ENCODE measurements at regions not wholly inside any gene's neighbourhood (a gene's known extent, or its start where the extent isn't known, plus 50 kb on each side); places are given as distances from the start of the nearest gene placed in this dataset.

DNA sequence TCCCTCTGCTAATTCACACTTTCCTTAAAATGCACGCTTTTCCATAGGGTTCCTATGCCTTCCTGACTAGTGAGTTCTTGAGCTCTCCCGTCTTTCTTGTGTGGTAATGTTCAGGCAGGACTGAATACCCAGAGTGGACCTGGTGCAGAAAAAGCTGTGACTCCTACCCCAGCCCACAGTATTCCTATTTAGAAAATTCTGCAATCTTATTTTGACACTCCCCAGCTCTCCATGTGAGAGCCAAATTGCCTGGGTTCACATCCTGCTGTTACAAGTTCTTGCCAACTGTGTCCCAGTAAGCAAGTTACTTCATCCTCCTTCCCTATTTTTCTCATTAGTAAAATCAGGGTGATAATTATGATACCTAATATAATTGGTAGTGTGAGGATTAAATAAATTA is 290.8 kb upstream of the SLCO3A1 start:
- no peak for DNase-seq

DNA sequence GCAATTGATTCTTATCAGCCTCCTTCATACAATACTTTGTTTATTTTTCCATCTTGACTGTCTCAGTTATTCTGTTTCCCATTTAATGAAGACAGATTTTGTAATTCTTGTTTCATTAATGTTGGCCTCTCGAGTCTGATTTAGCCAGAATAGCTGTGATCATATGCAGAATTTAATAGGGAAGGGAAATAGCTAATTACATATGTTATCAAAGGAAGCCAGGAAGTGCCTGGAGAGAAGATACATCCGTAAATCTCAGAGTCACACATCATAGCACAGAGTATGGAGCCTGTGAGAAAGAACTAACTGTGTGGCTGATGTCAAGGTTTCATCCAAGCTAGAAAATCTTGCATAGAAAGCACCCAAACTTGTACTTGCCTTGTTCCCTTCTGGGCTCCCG is 288.9 kb upstream of the SLCO3A1 start:
- no peak for DNase-seq

DNA sequence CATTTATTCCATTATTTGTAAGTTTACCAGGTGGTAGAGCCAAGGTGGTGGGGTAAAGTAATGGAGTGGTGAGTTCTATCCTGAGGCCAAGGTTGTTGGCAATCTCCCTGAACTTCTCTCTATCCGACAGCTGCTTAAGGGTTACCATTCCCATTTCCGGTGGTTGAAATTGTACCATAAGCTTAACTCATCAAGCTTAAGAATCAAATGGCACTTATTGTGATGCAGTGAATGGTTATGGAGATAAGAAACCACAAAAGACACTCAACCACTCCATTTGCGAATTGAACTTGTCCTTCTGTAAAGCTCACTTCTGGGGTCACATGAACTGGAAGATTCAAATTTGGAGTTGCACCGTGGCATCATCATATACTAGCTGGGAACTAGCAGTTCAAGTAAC is 287.4 kb upstream of the SLCO3A1 start:
- DNase-seq = no peak

DNA sequence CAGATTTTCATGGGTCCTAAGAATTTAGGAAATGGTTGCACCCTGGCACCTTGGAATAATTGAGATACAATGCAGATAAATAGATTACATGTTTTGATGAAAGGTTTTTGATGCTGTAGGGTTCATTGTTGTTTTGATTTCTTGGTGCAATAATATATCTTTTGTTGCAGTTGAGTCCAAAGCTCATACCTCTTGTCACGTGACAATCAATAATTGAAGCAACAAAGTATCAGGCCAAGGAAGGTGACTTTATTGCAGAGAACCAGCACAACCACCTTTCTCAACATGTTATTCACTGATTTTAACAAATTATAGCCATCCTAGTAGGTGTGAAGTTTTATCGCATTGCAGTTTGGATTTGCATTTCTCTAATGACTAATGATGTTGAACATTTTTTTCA is 285.5 kb upstream of the SLCO3A1 start:
- no peak for DNase-seq

DNA sequence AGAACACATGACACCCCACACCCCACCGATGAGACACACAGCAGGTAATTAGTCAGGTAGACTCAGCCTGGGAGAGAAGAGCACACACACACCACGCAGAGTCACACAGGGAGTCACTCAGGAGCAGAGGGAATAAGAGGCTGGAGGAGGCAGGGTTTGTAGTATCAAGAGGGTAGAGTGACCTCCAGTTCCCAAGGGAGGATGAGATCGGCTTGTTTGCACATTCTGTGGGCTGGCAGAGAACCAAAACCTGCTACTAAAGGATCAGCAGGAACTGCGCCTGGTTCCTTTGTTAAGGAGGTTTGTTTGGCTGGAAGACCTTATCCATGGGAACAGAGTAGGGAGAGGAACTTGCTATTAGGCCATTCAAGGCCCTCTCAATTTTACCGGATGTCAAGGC is 281.4 kb upstream of the SLCO3A1 start:
- no peak for DNase-seq

DNA sequence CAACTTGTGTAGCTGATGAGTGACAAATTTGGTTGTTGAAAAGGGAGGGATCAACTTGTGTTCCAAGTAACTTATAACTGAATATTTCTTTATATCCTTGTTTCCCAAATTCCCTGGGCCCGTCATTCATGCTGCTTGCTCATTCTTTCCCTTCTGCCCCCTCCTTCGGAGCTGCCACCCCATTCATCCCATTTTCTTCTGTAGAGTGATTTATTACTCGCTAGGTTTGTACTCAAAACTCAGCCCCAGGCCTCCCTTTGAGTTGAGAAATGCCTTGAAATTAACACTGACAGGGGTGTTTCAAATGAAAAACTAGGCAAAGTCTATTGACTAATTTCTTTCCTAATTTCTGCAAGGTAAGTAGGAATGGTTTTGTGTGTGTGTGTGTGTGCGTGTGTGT is 277.4 kb upstream of the SLCO3A1 start:
- DNase-seq = no peak

DNA sequence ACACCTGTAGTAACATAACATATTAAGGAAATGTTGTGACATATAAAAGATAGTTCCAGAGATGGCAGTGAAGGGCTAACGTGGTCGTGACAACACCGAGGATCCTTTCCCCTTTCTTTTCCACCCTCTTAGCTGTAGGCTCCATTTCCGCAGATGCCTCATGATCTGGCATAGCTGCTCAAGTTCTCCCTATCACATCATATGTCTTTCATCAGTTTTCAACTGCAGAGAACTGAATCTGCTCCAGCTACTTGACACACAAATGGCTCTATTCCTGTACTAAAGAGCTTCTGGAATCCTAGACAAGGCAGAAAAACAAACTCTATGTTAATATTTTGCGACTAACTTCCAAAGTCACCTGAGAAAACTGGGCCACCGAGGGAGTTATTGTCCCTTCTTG is 275.0 kb upstream of the SLCO3A1 start:
- DNase-seq = no peak

DNA sequence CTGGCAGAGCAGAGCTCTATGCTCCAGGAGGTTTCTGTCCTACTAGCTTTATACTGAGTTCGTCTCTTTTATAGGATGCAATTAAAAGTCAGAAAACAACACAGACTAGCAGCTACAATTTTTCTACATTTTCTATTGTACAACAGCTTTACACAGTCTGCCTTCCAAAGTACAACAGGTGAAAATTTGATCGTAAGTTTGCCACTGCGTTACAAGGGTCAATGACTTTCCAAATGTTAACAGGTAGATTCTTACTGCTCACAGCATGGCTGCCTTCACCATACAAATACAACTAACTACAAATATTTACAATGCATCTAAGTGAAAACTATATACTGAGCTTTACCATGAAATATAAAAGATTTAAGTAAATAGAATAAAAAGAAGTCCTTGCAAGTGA is 268.6 kb upstream of the SLCO3A1 start:
- no peak for DNase-seq

DNA sequence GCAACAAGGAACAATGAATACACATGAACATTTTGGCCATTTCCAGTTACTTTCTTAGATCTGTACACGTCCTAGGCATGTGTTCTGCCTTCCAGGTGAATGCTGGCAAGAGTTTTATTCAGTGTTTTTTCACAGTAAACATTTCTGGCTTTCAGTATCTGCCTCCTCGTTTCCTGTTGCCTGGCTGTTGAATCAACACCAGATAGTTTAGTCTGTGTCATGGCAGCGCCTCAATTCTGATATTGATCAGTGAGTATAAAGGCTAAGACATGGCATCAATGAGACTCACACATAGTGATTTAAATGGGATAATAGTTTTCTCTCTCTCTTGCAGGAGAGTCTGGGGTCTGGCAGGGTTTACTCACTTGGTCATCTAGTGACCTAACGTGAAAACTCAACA is 266.9 kb upstream of the SLCO3A1 start:
- DNase-seq = no peak

DNA sequence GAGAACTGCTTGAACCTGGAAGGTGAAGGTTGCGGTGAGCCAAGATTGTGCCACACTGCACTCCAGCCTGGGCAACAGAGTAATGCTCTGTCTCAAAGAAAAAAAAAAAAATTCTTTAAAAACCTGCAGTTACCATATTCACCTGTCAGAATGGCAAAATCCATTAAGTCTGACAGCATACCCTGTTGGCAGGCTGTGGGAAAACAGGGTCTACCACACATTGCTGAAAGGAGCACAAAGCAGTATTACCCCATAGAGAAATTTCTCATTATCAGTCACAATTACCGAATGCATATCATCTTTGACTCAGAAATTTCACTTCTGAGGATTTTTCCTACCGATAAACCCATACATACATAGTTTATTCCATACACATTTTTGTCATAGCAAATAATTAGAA is 264.1 kb upstream of the SLCO3A1 start:
- DNase-seq = no peak

DNA sequence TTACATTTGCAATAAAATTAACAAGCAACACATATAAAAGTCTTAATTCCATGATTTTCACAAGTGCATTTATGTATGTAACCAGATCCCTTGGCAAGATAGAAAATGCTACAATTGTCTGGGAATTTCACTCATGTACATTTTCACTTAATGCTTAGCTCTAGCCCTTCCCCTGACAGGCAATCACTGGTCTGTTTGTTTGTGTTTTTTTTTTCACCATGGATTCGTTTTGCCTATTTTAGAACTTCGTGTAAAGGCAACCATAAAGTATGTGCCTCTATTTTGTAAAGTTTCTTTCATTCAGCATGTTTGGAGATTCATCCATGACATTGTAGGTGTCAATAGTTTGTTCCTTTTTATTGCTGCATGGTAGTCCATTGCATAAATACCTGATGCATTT is 260.9 kb upstream of the SLCO3A1 start:
- no peak for DNase-seq

DNA sequence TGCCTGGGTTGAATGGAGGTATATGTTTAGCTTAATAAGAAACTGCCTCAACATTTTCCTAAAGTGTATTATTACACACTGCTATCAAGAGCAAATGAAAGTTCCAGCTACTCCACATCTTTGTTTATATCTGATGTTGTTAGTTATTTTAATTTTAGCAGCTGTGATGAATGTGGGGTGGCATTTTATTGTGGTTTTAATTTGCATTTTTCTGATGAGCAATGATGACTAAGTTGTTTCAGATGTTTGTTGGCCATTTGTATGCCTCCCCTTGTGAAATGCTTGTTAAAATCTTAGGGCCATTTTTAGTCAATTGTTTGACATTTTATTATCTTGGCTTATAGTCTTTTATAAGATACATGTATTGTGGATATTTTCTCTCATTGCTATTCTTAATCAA is 260.4 kb upstream of the SLCO3A1 start:
- no peak for DNase-seq

DNA sequence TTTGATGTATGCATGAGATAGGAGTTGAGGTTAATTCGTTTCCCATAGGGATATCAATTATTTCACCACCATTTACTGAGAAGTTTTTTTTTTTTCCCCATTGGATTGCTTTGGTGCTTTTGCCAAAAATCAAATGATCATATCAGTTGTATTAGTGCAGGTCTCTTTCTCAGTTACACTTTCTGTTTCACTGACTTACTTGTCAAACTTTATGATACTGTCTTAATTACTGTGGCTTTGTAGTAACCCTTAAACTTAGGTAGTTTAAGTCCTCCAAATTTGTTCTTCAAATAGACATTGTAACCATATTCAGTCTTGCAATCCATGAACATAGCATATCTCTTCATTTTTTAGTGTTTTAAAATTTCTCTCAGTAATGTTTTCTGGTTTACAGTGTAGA is 259.9 kb upstream of the SLCO3A1 start:
- no peak for DNase-seq

DNA sequence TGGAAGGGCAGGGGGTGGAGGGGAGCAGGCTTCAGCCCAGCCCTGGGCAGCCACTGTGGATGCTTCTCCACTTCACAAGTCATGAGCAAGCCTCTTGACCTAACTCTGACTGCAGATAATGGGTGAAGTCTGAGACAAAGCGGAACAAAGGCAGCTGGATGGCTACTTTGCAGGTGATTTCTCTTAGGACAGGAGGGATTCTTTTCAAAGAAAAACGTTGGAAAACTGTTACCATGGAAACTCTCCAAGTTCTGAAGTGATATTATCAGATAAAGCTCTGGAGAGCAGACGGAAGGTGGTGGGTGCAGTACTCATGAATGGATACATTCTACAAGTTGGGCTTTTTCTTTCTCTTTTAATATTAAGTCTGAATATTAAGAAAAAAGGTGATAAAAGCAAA is 254.2 kb upstream of the SLCO3A1 start:
- DNase-seq = no peak

DNA sequence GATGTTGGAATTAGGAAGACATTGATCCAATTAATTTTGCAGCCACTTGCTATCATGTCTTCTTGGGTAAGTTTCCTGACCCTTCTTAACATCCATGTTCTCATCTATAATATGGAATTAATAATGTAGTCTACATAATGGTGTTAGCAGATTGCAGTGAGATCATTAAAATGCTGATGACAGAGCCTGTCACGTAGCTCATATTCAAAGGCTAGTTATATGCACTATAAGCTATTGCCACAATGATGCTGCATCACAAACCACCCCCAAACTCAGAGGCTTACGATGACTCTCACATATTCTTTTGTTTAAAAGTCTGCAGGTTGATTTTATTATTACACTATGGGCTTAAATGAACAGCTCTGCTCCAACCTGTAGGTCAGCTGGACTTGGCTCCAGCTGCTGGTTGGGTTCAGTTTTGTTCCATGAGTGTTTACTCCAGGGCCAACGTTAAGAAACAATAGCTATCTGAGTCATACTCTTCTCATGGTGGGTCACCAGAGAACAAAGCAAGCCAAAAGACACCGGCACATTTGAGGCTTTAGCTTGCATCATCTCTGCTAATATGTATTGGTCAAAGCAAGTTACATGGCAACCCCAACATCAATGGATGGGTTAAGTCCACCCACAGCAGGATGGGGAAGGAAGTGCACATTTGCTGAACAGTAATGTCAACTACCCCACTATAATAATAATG is 250.0 kb upstream of the SLCO3A1 start:
- DNase-seq = no peak

DNA sequence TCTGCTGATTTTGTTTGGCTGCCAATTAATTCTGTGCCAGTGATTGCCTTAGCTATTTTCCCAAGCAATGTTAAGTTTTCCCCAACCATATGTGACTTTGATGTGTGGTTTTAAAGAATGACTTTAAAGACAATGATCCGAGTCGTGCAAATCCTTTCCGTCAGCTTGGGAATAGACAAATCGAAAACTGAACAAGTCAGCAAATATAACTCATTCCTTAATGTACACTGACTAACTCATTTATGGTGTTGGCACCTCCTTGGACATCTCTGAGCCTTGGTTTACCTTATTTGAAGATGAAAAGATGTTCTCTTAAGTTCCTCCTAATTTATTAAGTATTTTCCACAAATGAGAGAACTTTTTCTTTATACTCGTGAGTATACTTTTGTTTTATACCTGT is 249.4 kb upstream of the SLCO3A1 start:
- no peak for DNase-seq

DNA sequence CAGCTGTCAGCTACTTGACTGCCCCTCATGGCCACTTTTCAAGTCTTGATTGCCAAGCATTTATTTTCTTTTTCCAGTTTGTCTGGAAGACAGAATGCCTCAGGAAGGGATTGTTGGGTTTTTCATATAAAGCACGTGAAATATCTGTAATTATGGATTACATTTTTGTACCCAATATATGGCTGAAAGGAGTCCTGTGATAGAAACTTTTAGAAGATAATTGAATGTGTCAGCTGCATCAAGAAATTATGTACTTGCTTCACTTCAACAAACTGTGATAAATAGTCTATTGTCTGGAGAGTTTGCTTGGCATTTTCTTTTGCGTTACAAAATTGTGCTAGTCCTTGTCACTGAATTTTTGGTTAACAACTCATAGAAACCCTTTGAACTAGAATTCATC is 247.9 kb upstream of the SLCO3A1 start:
- no peak for DNase-seq

DNA sequence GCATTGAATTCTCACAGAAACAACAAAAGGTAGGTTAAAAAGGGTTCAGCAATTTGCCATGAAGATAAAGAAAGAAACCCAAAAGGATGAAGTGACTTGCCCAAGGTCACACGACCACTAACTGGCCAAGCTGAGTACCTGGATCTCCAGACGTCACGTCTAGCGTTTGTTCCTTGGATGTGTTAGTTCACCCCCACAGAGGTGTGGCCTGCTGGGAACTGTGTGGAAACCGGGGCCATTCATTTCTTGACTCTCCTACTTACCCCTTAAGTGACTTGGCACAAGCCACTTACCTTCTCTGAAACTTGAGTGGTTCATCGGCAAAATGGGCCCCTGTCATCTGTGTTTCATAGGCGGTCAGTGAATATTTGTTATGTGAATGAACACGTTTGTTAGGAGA is 244.3 kb upstream of the SLCO3A1 start:
- no peak for DNase-seq

DNA sequence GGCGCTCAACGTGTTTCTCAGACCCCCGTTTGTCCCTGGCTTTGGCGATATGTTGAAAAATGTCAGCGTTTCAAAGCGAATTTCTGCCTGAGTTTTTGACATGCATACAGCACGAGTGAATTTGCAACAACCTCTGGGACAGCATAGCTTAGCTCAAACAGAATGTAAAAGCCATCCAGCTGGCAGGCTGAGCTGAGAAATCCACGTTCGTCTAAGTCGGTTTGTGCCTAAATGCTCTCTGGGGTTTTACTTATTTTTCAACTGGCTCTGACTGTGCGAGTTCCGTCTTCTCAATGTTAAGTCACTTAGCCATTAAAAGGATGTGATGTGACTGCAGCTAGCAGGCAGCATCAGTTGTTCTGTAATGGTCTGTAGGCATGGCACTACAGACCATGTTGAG is 243.5 kb upstream of the SLCO3A1 start:
- no peak for DNase-seq

DNA sequence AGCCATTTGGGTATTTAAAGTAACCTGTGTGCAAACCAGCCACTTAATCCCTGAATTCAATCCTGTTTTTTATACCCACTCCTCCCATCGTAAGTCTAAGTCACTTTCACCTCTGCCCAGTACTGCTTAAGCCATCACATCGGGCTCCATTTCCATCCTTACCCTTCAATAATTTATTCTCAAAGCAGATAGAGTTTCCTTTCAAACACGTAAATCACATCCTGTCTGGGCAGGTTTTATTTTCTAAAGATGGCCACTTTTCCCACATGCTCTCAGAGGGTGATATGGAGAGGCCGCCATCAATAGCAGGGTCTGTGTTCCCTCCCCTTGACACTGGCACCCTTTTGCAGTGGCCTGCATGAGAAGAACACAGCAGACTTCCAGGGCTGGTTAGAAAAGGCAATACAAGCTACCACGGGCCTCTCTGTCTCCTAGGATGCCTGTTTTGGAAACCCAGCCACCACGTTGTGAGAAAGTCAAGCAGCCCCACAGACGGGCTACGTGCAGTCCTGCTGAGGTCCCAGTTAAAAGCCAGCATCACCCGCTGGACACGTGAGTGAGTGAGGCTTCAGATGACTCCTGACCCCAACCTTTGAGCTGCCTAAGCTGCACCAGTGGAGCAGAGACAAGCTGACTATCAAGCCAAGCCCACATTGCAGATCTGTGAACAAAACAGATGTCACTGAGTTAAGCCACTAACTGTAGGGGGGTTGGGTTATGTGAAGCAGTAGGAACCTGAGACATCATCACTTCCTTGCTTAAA is 241.8 kb upstream of the SLCO3A1 start:
- no peak for DNase-seq

DNA sequence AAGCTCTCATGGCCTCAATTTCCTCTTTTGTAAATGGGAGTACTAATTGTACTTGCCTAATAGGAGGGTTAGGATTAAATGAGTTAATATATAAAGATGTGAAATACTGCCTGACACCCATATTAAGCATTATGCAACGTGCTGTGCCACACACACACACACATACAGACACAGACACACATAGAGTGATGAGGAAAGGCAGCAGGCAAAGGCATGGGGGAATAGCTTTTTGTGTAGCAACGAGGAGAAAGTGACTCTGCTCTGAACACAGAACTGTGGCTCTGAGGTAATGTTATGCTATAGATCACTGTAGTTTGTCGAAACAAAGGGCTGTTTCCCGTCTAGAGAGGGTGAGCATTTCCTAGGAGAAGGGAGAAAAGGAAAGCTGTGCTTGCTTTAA is 233.3 kb upstream of the SLCO3A1 start:
- no peak for DNase-seq

DNA sequence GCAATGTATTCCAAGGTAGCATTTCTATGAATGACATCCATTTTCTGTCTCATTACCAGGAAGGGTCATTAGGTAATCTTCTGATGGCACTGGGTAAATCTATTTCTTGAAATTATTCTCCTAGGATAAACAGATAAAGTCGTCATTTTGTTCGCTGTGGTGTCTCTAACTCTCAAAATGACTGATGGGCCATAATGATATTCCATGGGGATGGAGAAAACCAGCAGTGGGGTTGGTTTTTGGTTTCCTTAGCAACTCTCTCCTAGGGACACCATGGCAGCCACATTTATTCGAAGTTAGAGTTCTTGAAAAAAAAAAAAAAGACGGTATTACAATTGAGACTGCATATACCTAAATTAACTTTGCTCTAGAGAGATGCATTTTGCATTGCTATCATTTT is 231.3 kb upstream of the SLCO3A1 start:
- DNase-seq = no peak

DNA sequence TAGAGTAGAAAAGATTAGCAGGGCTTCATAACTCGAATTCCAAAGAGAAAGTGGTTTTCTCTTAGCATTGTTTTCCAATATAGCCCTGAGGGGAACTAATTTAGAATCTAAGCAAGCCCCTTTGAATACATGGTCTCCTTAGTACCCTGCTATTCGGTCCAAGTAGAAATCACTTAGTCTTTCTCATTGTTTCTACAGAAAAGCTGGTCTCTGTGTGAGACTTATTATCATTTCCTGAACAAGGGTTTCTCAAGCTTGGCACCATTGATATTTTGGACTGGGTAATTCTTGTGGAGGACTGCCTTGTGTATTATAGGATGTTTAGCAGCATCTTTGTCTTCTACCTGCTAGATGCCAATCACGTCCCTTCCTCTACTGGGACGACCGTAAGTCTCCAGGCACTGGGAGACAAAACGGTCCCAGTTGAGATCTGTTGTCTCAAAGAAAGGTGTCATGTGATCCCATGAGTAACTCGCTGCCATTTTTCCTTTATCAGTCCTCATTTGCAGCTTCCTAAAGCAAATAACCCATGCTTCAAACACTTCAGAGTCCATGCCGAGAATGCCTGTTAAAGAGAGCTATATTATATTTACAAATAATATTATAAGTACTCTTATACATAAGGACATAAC is 230.7 kb upstream of the SLCO3A1 start:
- no peak for DNase-seq

DNA sequence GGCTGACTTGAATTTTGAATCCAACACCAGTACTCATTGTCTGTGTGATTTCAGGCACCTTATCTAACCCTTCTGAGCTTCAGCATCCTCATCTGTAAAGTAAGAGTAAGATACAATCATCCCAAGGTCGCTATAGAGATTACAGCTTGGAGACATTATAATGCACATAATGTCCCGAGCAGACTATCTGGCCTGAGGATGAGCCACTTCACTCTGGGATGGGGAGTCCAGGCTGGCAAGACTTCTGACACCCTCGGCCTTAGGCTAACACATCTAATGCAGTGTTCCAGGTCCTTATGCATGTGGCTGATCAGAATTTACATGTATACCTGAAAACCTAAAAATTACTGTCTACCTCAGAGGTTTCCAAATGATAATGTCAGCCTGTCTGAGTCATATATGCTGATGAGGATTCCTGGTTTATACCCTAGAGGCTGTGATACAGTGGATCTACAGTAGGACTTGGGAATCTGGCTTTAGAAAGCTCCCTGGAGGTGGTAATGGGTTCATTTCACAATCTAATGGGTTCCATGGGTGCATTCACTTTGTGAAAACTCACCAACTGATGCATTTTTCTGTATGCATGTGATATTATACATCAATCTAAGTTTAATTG is 229.0 kb upstream of the SLCO3A1 start:
- DNase-seq = no peak
